Peyer's patch (tissue), 4 donors: ENCODE measurements at regions not wholly inside any gene's neighbourhood (a gene's known extent, or its start where the extent isn't known, plus 50 kb on each side); places are given as distances from the start of the nearest gene placed in this dataset.

Source experiments
- DNase-seq, 3 donors: peaks; one replicate each; pipeline ENCODE4 v3.0.0-alpha.2; 2017 to 2019
- H3K27ac ChIP-seq, 4 donors: fragments of 200-600 bp; sonication (generic); one replicate each; pipeline ENCODE4 v1.5.1; 2016 to 2019
- H3K27me3 ChIP-seq, 2 donors: fragments of 200-600 bp; sonication (generic); one replicate each; pipeline ENCODE4 v1.5.1; 2019
- H3K36me3 ChIP-seq, 3 donors: fragments of 200-600 bp; sonication (generic); one replicate each; pipeline ENCODE4 v1.5.1; 2016 to 2019
- H3K4me1 ChIP-seq, 4 donors: fragments of 200-600 bp; sonication (generic); one replicate each; pipeline ENCODE4 v1.5.1; 2016 to 2019
- H3K4me3 ChIP-seq, 4 donors: fragments of 200-600 bp; sonication (generic); 1 replicate in 3 of 4; 2 replicates in 1 of 4; pipeline ENCODE4 v1.5.1; 2016 to 2019; ENCODE audit warnings: mild to moderate bottlenecking in 1 of 4
- H3K9me3 ChIP-seq, 4 donors: fragments of 200-600 bp; sonication (generic); one replicate each; pipeline ENCODE4 v1.5.1; 2016 to 2019; ENCODE audit warnings: mild to moderate bottlenecking in 1 of 4
- POLR2A ChIP-seq, 2 donors: fragments of 450-650 bp; IDR thresholded peaks; one replicate each; pipeline ENCODE4 v1.5.1; 2017; ENCODE audit warnings: antibody characterized with exemption in 2 of 2, mild to moderate bottlenecking in 2 of 2, moderate library complexity in 2 of 2
- TF ChIP-seq, protein P1 (sequence below), 6 experiments: fragments of 450-650 bp in 4 of 6; fragments of 200-600 bp in 2 of 6; sonication (generic) in 1 of 6; IDR thresholded peaks; one replicate each; pipeline ENCODE4 v1.5.1; 2017 to 2019; ENCODE audit warnings: antibody characterized with exemption in 6 of 6, mild to moderate bottlenecking in 3 of 6, moderate library complexity in 1 of 6

DNA sequence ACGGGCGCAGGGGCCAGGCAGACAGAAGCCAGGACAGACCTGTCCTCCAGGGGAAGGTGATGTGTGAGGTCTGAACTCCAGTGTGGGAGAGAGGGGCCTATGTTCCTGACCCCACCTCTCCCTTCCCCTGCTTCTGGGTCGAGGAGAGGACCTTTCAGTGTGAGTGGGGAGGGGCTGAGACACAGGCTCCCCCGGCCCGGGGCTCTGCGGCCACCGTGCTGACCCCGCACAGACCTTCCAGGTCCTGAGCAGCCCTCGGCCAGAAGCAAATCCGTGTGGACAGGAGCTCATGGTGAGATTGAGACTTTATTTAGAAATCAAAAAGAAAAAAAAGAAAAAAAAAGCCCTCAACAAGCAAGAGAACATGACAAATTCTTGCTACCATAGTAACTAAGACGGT, 680.5 kb downstream of the BRD1 start:
- H3K9me3 ChIP-seq: no peaks in the 10 kb centered on the region
- no peak overlapping the region for H3K4me3 ChIP-seq
- H3K4me1 ChIP-seq: no peaks in the 10 kb centered on the region
- DNase-seq: no peak
- no peak overlapping the region for H3K27ac ChIP-seq
- H3K27me3 ChIP-seq: no peaks in the 10 kb centered on the region
- TF ChIP-seq, protein P1, sequence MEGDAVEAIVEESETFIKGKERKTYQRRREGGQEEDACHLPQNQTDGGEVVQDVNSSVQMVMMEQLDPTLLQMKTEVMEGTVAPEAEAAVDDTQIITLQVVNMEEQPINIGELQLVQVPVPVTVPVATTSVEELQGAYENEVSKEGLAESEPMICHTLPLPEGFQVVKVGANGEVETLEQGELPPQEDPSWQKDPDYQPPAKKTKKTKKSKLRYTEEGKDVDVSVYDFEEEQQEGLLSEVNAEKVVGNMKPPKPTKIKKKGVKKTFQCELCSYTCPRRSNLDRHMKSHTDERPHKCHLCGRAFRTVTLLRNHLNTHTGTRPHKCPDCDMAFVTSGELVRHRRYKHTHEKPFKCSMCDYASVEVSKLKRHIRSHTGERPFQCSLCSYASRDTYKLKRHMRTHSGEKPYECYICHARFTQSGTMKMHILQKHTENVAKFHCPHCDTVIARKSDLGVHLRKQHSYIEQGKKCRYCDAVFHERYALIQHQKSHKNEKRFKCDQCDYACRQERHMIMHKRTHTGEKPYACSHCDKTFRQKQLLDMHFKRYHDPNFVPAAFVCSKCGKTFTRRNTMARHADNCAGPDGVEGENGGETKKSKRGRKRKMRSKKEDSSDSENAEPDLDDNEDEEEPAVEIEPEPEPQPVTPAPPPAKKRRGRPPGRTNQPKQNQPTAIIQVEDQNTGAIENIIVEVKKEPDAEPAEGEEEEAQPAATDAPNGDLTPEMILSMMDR (IDR thresholded peaks at IDR 0.05): no peak
- TF ChIP-seq POLR2A (IDR thresholded peaks at IDR 0.05): no peak
- H3K36me3 ChIP-seq: no peaks in the 10 kb centered on the region

DNA sequence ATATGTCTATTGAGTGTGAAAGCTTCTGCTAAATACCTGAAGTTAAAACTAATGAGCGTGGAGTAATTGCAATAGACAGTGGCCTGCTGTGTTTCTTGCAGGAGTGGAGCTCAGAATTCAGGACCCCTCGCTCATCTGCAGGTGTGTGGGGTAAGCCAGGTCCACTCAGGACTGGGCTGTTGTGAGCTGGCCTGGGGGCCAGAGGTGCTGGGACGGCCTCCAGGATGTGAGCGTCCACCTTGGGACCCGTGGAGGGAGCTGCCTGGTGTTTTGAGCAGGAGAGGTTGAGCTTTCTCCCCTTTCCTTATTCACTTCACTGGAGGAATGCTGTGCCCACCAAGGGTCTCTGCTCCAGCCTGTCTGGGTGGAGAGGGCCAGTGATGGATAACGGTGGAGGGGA, 681.2 kb downstream of the BRD1 start:
- H3K27ac ChIP-seq: no peak overlapping the region
- no peaks in the 10 kb centered on the region for H3K36me3 ChIP-seq
- H3K4me1 ChIP-seq: no peaks in the 10 kb centered on the region
- no peak for TF ChIP-seq POLR2A (IDR thresholded peaks at IDR 0.05)
- TF ChIP-seq, protein P1 (IDR thresholded peaks at IDR 0.05): no peak
- no peaks in the 10 kb centered on the region for H3K9me3 ChIP-seq
- no peak for DNase-seq
- no peak overlapping the region for H3K4me3 ChIP-seq
- no peaks in the 10 kb centered on the region for H3K27me3 ChIP-seq

DNA sequence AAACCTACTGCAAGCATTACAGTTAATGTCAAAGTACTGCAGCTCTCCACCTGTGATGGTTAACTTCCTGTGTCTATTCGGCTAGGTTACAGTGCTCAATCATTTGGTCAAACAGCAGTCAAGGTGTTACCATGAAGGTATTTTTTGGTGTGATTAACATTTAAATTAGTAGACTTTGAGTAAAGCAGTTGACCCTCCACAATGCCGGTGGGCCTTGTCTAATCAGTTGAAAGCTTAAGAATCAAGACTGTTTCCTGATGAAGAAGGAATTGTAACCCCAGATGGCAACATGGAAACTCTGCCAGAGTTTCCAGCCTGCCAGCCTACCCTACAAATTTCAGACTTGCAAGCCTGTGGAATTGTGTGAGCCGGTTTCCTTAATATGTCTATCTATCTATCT, 683.9 kb downstream of the BRD1 start:
- Histone ChIP-seq H3K9me3 (no peaks in the 10 kb centered on the region), H3K27ac (no peak overlapping the region), H3K4me3 (no peak overlapping the region), H3K36me3 (no peaks in the 10 kb centered on the region), H3K27me3 (no peaks in the 10 kb centered on the region), H3K4me1 (no peaks in the 10 kb centered on the region)
- no peak for DNase-seq
- TF ChIP-seq, protein P1 (IDR thresholded peaks at IDR 0.05): no peak
- TF ChIP-seq POLR2A (IDR thresholded peaks at IDR 0.05): no peak

DNA sequence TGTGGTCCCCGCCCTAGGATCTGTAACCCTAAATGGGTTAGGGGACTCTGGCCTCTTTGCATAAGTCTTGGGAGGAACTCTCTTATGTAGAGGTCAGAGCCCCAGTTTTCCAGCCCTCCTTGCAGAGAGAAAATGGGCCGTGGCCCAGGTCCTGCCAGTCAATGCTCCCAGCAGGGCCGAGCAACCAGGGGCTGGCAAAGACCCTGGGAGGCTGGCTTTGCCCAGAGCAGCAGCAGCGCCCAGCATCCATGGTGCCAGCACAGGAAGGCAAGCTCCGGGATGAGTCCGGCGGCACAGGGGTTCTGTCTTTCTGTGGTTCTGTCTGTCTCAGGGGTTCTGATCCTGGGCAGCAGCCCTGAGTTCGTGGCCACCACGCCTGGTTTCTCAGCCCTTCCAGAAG, 684.8 kb downstream of the BRD1 start:
- Histone ChIP-seq H3K36me3 (no peaks in the 10 kb centered on the region), H3K4me1 (no peaks in the 10 kb centered on the region), H3K27ac (no peak overlapping the region), H3K9me3 (no peaks in the 10 kb centered on the region), H3K27me3 (no peaks in the 10 kb centered on the region), H3K4me3 (no peak overlapping the region)
- no peak for DNase-seq
- TF ChIP-seq, protein P1 (IDR thresholded peaks at IDR 0.05): no peak
- no peak for TF ChIP-seq POLR2A (IDR thresholded peaks at IDR 0.05)

DNA sequence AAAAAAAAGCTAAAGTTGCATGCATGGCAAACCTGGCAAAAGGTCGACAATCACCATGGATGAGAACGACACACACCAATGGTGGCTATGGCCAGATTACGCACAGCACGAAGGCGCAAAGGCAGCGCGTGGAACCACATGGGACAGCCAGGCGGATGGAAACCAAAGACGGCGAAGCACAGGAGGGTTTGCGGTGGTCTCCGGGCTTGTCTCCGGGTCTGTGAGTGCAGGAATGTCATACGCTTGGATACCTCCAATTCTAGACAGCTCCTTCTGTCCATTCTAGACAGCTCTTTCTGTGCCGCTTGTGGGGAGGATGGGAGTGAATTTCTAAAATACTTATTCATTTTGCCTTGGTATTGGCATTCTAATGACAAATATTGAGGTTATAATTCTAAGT, 685.4 kb downstream of the BRD1 start:
- Histone ChIP-seq H3K4me3 (no peak overlapping the region), H3K27ac (no peak overlapping the region), H3K4me1 (no peaks in the 10 kb centered on the region), H3K27me3 (no peaks in the 10 kb centered on the region), H3K36me3 (no peaks in the 10 kb centered on the region), H3K9me3 (no peaks in the 10 kb centered on the region)
- TF ChIP-seq, protein P1 (IDR thresholded peaks at IDR 0.05): no peak
- no peak for TF ChIP-seq POLR2A (IDR thresholded peaks at IDR 0.05)
- DNase-seq: no peak

DNA sequence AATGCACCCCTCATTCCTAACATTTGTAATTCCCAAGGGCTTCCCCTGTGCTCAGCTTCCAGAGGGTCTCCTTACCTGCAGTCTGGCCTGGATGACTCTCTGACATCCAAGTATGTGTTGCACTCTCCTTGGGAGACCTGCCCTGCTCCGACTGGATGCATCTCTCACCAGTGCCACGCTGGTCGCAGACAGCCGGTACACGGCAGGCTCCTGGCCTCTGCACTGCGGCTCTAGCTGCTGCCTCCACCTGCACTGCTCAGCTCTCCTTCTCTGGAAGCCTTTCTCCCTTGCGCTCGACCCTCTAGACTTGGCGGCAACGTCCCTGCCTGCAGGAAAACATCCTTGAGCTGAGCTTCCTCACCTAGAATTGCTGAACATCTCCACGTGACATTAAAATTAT, 685.9 kb downstream of the BRD1 start:
- no peak for DNase-seq
- TF ChIP-seq, protein P1 (IDR thresholded peaks at IDR 0.05): no peak
- TF ChIP-seq POLR2A (IDR thresholded peaks at IDR 0.05): no peak
- Histone ChIP-seq H3K27me3 (no peaks in the 10 kb centered on the region), H3K27ac (no peak overlapping the region), H3K4me3 (no peak overlapping the region), H3K4me1 (no peaks in the 10 kb centered on the region), H3K9me3 (no peaks in the 10 kb centered on the region), H3K36me3 (no peaks in the 10 kb centered on the region)
